Liver (tissue), 3 donors: ENCODE measurements at regions not wholly inside any gene's neighbourhood (a gene's known extent, or its start where the extent isn't known, plus 50 kb on each side); places are given as distances from the start of the nearest gene placed in this dataset.

Experiments used
- EGR1 ChIP-seq, 2 donors: IDR thresholded peaks; 2 replicates each; pipeline ENCODE4 v1.6.1; 2016 to 2018; ENCODE audit warnings: antibody characterized with exemption in 2 of 2, low read depth in 2 of 2
- FOXA1 ChIP-seq: IDR thresholded peaks from 2 replicates; pipeline ENCODE4 v1.6.1; 2016; ENCODE audit warnings: antibody characterized with exemption
- JUND ChIP-seq, 2 donors: IDR thresholded peaks; 2 replicates each; pipeline ENCODE4 v1.6.1; 2016; ENCODE audit warnings: antibody characterized with exemption in 2 of 2
- NR2F2 ChIP-seq: IDR thresholded peaks from 2 replicates; pipeline ENCODE4 v1.6.1; 2016; ENCODE audit warnings: antibody characterized with exemption
- RXRA ChIP-seq, 2 donors: IDR thresholded peaks; 2 replicates each; pipeline ENCODE4 v1.6.1; 2017 to 2018; ENCODE audit warnings: antibody characterized with exemption in 2 of 2, mild to moderate bottlenecking in 1 of 2
- SP1 ChIP-seq: IDR thresholded peaks from 2 replicates; pipeline ENCODE4 v1.6.1; 2018; ENCODE audit warnings: antibody characterized with exemption, mild to moderate bottlenecking
- YY1 ChIP-seq: IDR thresholded peaks from 2 replicates; pipeline ENCODE4 v1.6.1; 2016; ENCODE audit warnings: antibody characterized with exemption, mild to moderate bottlenecking
- TF ChIP-seq, protein P1 (sequence below): fragments of 150-350 bp; IDR thresholded peaks from 2 replicates; pipeline ENCODE4 v1.5.1; 2017; ENCODE audit warnings: improper control_type of control experiment, low read depth, low read length; ENCODE audit not compliant: missing input control
- TF ChIP-seq, protein P2 (sequence below): IDR thresholded peaks from 2 replicates; pipeline ENCODE4 v1.6.1; 2016; ENCODE audit warnings: antibody characterized with exemption, mild to moderate bottlenecking
- TF ChIP-seq, protein P3 (sequence below): IDR thresholded peaks from 2 replicates; pipeline ENCODE4 v1.6.1; 2016; ENCODE audit warnings: antibody characterized with exemption
- TF ChIP-seq, protein P4 (sequence below): IDR thresholded peaks from 2 replicates; pipeline ENCODE4 v1.6.1; 2016; ENCODE audit warnings: antibody characterized with exemption
- TF ChIP-seq, protein P5 (sequence below): IDR thresholded peaks from 2 replicates; pipeline ENCODE4 v1.6.1; 2016; ENCODE audit warnings: antibody characterized with exemption
- donor health status: healthy.
- donor health status: healthy.

DNA sequence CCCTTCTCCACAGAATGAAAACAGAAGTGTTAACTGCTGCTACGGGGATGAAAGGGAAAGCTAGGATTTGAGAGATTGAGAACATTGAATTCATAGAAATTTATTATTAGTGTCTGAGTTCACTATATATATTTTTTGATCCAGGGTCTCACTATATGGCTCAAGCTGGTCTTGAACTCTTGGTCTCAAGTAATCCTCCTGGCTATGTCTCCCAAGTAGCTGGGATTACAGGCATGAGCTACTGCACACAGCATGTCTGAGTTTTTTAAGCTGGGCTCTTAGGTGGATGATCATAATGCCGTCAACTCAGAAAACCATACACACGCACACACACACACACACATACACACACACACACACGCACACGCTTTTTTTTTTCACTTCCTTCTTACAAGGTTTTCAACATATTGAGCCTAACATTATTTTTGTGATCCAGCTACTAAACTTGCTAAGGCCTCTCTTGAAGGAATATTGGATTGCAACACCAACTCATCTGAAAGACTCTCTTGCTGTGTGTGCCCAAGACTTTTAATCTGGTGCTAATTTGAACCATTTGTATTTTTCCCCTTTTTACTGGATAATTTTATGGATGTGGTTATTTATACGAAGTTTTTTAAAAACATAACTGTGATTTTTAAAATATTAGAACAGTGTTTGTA lies 1045.4 kb downstream of the DTWD2 start:
- TF ChIP-seq, protein P1, sequence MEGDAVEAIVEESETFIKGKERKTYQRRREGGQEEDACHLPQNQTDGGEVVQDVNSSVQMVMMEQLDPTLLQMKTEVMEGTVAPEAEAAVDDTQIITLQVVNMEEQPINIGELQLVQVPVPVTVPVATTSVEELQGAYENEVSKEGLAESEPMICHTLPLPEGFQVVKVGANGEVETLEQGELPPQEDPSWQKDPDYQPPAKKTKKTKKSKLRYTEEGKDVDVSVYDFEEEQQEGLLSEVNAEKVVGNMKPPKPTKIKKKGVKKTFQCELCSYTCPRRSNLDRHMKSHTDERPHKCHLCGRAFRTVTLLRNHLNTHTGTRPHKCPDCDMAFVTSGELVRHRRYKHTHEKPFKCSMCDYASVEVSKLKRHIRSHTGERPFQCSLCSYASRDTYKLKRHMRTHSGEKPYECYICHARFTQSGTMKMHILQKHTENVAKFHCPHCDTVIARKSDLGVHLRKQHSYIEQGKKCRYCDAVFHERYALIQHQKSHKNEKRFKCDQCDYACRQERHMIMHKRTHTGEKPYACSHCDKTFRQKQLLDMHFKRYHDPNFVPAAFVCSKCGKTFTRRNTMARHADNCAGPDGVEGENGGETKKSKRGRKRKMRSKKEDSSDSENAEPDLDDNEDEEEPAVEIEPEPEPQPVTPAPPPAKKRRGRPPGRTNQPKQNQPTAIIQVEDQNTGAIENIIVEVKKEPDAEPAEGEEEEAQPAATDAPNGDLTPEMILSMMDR, result no peak
- TF ChIP-seq, protein P2, sequence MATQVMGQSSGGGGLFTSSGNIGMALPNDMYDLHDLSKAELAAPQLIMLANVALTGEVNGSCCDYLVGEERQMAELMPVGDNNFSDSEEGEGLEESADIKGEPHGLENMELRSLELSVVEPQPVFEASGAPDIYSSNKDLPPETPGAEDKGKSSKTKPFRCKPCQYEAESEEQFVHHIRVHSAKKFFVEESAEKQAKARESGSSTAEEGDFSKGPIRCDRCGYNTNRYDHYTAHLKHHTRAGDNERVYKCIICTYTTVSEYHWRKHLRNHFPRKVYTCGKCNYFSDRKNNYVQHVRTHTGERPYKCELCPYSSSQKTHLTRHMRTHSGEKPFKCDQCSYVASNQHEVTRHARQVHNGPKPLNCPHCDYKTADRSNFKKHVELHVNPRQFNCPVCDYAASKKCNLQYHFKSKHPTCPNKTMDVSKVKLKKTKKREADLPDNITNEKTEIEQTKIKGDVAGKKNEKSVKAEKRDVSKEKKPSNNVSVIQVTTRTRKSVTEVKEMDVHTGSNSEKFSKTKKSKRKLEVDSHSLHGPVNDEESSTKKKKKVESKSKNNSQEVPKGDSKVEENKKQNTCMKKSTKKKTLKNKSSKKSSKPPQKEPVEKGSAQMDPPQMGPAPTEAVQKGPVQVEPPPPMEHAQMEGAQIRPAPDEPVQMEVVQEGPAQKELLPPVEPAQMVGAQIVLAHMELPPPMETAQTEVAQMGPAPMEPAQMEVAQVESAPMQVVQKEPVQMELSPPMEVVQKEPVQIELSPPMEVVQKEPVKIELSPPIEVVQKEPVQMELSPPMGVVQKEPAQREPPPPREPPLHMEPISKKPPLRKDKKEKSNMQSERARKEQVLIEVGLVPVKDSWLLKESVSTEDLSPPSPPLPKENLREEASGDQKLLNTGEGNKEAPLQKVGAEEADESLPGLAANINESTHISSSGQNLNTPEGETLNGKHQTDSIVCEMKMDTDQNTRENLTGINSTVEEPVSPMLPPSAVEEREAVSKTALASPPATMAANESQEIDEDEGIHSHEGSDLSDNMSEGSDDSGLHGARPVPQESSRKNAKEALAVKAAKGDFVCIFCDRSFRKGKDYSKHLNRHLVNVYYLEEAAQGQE, result no peak
- TF ChIP-seq, protein P3, sequence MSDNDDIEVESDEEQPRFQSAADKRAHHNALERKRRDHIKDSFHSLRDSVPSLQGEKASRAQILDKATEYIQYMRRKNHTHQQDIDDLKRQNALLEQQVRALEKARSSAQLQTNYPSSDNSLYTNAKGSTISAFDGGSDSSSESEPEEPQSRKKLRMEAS, result no peak
- TF ChIP-seq NR2F2, result no peak
- no peak for TF ChIP-seq RXRA (IDR thresholded peaks at IDR 0.05)
- TF ChIP-seq FOXA1, result no peak
- no peak for TF ChIP-seq YY1
- TF ChIP-seq SP1, result no peak
- no peak for TF ChIP-seq JUND (IDR thresholded peaks at IDR 0.05)
- TF ChIP-seq EGR1 (IDR thresholded peaks at IDR 0.05; ENCODE audit: low read depth in 2 of 2), result no peak
- TF ChIP-seq, protein P4, sequence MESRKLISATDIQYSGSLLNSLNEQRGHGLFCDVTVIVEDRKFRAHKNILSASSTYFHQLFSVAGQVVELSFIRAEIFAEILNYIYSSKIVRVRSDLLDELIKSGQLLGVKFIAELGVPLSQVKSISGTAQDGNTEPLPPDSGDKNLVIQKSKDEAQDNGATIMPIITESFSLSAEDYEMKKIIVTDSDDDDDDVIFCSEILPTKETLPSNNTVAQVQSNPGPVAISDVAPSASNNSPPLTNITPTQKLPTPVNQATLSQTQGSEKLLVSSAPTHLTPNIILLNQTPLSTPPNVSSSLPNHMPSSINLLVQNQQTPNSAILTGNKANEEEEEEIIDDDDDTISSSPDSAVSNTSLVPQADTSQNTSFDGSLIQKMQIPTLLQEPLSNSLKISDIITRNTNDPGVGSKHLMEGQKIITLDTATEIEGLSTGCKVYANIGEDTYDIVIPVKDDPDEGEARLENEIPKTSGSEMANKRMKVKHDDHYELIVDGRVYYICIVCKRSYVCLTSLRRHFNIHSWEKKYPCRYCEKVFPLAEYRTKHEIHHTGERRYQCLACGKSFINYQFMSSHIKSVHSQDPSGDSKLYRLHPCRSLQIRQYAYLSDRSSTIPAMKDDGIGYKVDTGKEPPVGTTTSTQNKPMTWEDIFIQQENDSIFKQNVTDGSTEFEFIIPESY, result no peak
- TF ChIP-seq, protein P5, sequence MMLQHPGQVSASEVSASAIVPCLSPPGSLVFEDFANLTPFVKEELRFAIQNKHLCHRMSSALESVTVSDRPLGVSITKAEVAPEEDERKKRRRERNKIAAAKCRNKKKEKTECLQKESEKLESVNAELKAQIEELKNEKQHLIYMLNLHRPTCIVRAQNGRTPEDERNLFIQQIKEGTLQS, result no peak
